ENCODE measurements at regions not wholly inside any gene's neighbourhood (a gene's known extent, or its start where the extent isn't known, plus 50 kb on each side); places are given as distances from the start of the nearest gene placed in this dataset.

- TF ChIP-seq CTCF (IDR thresholded peaks at IDR 0.05) (no peak), EZH2 (IDR thresholded peaks at IDR 0.05) (no peak), EZH2phosphoT487 (IDR thresholded peaks at IDR 0.05) (no peak)
These were observed 84.4 kb upstream of the HS6ST1 start for GRCh38 chr2:128402911-128403670.

Data from neural progenitor cell (in vitro differentiated cells).